Neural progenitor cell (in vitro differentiated cells): ENCODE measurements at regions not wholly inside any gene's neighbourhood (a gene's known extent, or its start where the extent isn't known, plus 50 kb on each side); places are given as distances from the start of the nearest gene placed in this dataset.

Experiments used
- DNase-seq: peaks from one replicate; pipeline ENCODE4 v3.0.0-alpha.2; 2016; ENCODE audit warnings: low spot score
- H2AFZ ChIP-seq: fragments of 200-600 bp; sonication (generic); replicated peaks from 2 replicates; pipeline ENCODE4 v1.6.1; 2016; ENCODE audit warnings: antibody characterized with exemption
- H3F3A ChIP-seq: fragments of 200-600 bp; sonication (generic); 2 replicates; pipeline ENCODE4 v1.6.1; 2016; ENCODE audit warnings: antibody characterized with exemption, low read depth
- H3K27ac ChIP-seq: fragments of 200-600 bp; sonication (generic); 2 replicates; pipeline ENCODE4 v1.5.1; 2016; ENCODE audit warnings: mild to moderate bottlenecking
- H3K27me3 ChIP-seq: fragments of 200-600 bp; sonication (generic); 2 replicates; pipeline ENCODE4 v1.6.1; 2016; ENCODE audit warnings: mild to moderate bottlenecking, moderate library complexity
- H3K36me3 ChIP-seq: fragments of 200-600 bp; sonication (generic); 2 replicates; pipeline ENCODE4 v1.5.1; 2016
- H3K4me1 ChIP-seq: fragments of 200-600 bp; sonication (generic); 2 replicates; pipeline ENCODE4 v1.6.1; 2016; ENCODE audit warnings: mixed run types
- H3K4me2 ChIP-seq: fragments of 200-600 bp; sonication (generic); 2 replicates; pipeline ENCODE4 v1.6.1; 2016
- H3K4me3 ChIP-seq: fragments of 200-600 bp; sonication (generic); 2 replicates; pipeline ENCODE4 v1.5.1; 2016
- H3K79me2 ChIP-seq: fragments of 200-600 bp; sonication (generic); 2 replicates; pipeline ENCODE4 v1.6.1; 2016; ENCODE audit warnings: low read depth
- H3K9ac ChIP-seq: fragments of 200-600 bp; sonication (generic); 2 replicates; pipeline ENCODE4 v1.6.1; 2016
- H3K9me3 ChIP-seq: fragments of 200-600 bp; sonication (generic); 2 replicates; pipeline ENCODE4 v1.5.1; 2016; ENCODE audit warnings: low read depth
- H4K20me1 ChIP-seq: fragments of 200-600 bp; sonication (generic); 2 replicates; pipeline ENCODE4 v1.6.1; 2016; ENCODE audit warnings: low read depth
- H3K27ac Mint-ChIP-seq: 3 replicates; pipeline ENCODE4 v1.8.0; 2021; ENCODE audit warnings: mixed read lengths
- H3K27me3 Mint-ChIP-seq: 2 replicates; pipeline ENCODE4 v1.8.0; 2022; ENCODE audit warnings: low read depth, mild to moderate bottlenecking, inconsistent platforms, moderate library complexity, mixed read lengths; ENCODE audit not compliant: insufficient read depth
- H3K36me3 Mint-ChIP-seq: 3 replicates; pipeline ENCODE4 v1.8.0; 2021; ENCODE audit warnings: mixed read lengths
- H3K4me1 Mint-ChIP-seq: 3 replicates; pipeline ENCODE4 v1.8.0; 2021; ENCODE audit warnings: mixed read lengths
- H3K4me3 Mint-ChIP-seq: 3 replicates; pipeline ENCODE4 v1.8.0; 2021; ENCODE audit warnings: mild to moderate bottlenecking, moderate library complexity, mixed read lengths
- H3K9me3 Mint-ChIP-seq: 3 replicates; pipeline ENCODE4 v1.8.0; 2020; ENCODE audit warnings: mixed read lengths
- CTCF ChIP-seq: fragments of 200-600 bp; sonication (generic); IDR thresholded peaks from 2 replicates; pipeline ENCODE4 v1.5.1; 2017; ENCODE audit warnings: antibody characterized with exemption, mild to moderate bottlenecking
- EZH2 ChIP-seq: fragments of 200-600 bp; sonication (generic); IDR thresholded peaks from 2 replicates; pipeline ENCODE4 v1.6.1; 2017; ENCODE audit warnings: antibody characterized with exemption, mild to moderate bottlenecking, moderate library complexity
- EZH2phosphoT487 ChIP-seq: fragments of 200-600 bp; sonication (generic); IDR thresholded peaks from 2 replicates; pipeline ENCODE4 v1.6.1; 2017; ENCODE audit warnings: antibody characterized with exemption

GRCh38 chr13:70795484-70795883, 687.2 kb upstream of the KLHL1 start:
- no peak overlapping the region for H2AFZ ChIP-seq
- no peaks in the 10 kb centered on the region for H3K79me2 ChIP-seq
- H4K20me1 ChIP-seq: no peaks in the 10 kb centered on the region
- H3K27ac Mint-ChIP-seq: no peak overlapping the region
- TF ChIP-seq CTCF (peak; percentile 27), EZH2phosphoT487 (no peak)
- H3K36me3 Mint-ChIP-seq: no peaks in the 10 kb centered on the region
- no peaks in the 10 kb centered on the region for H3K4me1 ChIP-seq
- no peak overlapping the region for H3K27ac ChIP-seq
- H3K27me3 Mint-ChIP-seq: no peaks in the 10 kb centered on the region
- no peak overlapping the region for H3K9ac ChIP-seq
- no peaks in the 10 kb centered on the region for H3K9me3 Mint-ChIP-seq
- no peaks in the 10 kb centered on the region for H3K4me1 Mint-ChIP-seq
- no peak for DNase-seq
- no peaks in the 10 kb centered on the region for H3F3A ChIP-seq
- H3K4me3 ChIP-seq: no peak overlapping the region
- H3K9me3 ChIP-seq: no peaks in the 10 kb centered on the region
- H3K36me3 ChIP-seq: no peaks in the 10 kb centered on the region
- no peak overlapping the region for H3K4me3 Mint-ChIP-seq
- H3K27me3 ChIP-seq: no peaks in the 10 kb centered on the region
- no peak overlapping the region for H3K4me2 ChIP-seq

- Histone ChIP-seq H4K20me1 (no peaks in the 10 kb centered on the region), H3K9ac (no peak overlapping the region), H3K27me3 (no peaks in the 10 kb centered on the region), H3K4me3 (no peak overlapping the region), H3K79me2 (no peaks in the 10 kb centered on the region), H3F3A (no peaks in the 10 kb centered on the region), H2AFZ (peak overlapping the region; percentile 39), H3K4me2 (no peak overlapping the region), H3K27ac (no peak overlapping the region), H3K4me1 (no peaks in the 10 kb centered on the region), H3K36me3 (no peaks in the 10 kb centered on the region), H3K9me3 (no peaks in the 10 kb centered on the region)
- no peaks in the 10 kb centered on the region for H3K36me3 Mint-ChIP-seq
- TF ChIP-seq CTCF: peak; percentile 38
- no peak for TF ChIP-seq EZH2phosphoT487
- no peaks in the 10 kb centered on the region for H3K4me1 Mint-ChIP-seq
- no peaks in the 10 kb centered on the region for H3K9me3 Mint-ChIP-seq
- peak; percentile 5 for DNase-seq
- H3K27ac Mint-ChIP-seq: no peak overlapping the region
- no peak overlapping the region for H3K4me3 Mint-ChIP-seq
- H3K27me3 Mint-ChIP-seq: no peaks in the 10 kb centered on the region
Measured at GRCh38 chr13:70792121-70792520, 683.9 kb upstream of the KLHL1 start.

- no peak overlapping the region for H3K4me3 ChIP-seq
- H3K9ac ChIP-seq: no peak overlapping the region
- H3K9me3 ChIP-seq: no peaks in the 10 kb centered on the region
- no peaks in the 10 kb centered on the region for H3K4me1 ChIP-seq
- no peaks in the 10 kb centered on the region for H3K27me3 ChIP-seq
- H3K9me3 Mint-ChIP-seq: no peaks in the 10 kb centered on the region
- H3K4me1 Mint-ChIP-seq: no peaks in the 10 kb centered on the region
- H3K4me3 Mint-ChIP-seq: no peak overlapping the region
- H3F3A ChIP-seq: no peaks in the 10 kb centered on the region
- H3K36me3 ChIP-seq: no peaks in the 10 kb centered on the region
- no peak overlapping the region for H3K27ac Mint-ChIP-seq
- no peak for DNase-seq
- no peaks in the 10 kb centered on the region for H3K36me3 Mint-ChIP-seq
- no peaks in the 10 kb centered on the region for H3K79me2 ChIP-seq
- no peak overlapping the region for H3K4me2 ChIP-seq
- no peak overlapping the region for H2AFZ ChIP-seq
- no peaks in the 10 kb centered on the region for H3K27me3 Mint-ChIP-seq
- TF ChIP-seq EZH2phosphoT487 (no peak), EZH2 (no peak), CTCF (no peak)
- H4K20me1 ChIP-seq: no peaks in the 10 kb centered on the region
- H3K27ac ChIP-seq: no peak overlapping the region
Measured at GRCh38 chr13:70789751-70790150, 681.5 kb upstream of the KLHL1 start.

- no peak overlapping the region for H3K4me2 ChIP-seq
- H3K27ac ChIP-seq: no peak overlapping the region
- TF ChIP-seq EZH2phosphoT487: no peak
- no peak for TF ChIP-seq CTCF
- TF ChIP-seq EZH2: no peak
- H3K4me1 ChIP-seq: no peaks in the 10 kb centered on the region
- no peak overlapping the region for H3K27ac Mint-ChIP-seq
- no peak overlapping the region for H3K9ac ChIP-seq
- H3K36me3 ChIP-seq: no peaks in the 10 kb centered on the region
- H3K9me3 Mint-ChIP-seq: no peaks in the 10 kb centered on the region
- no peaks in the 10 kb centered on the region for H3F3A ChIP-seq
- no peaks in the 10 kb centered on the region for H3K27me3 Mint-ChIP-seq
- no peak overlapping the region for H2AFZ ChIP-seq
- H3K36me3 Mint-ChIP-seq: no peaks in the 10 kb centered on the region
- DNase-seq: no peak
- no peaks in the 10 kb centered on the region for H3K79me2 ChIP-seq
- no peaks in the 10 kb centered on the region for H4K20me1 ChIP-seq
- H3K27me3 ChIP-seq: no peaks in the 10 kb centered on the region
- no peaks in the 10 kb centered on the region for H3K9me3 ChIP-seq
- no peaks in the 10 kb centered on the region for H3K4me1 Mint-ChIP-seq
- H3K4me3 ChIP-seq: no peak overlapping the region
- H3K4me3 Mint-ChIP-seq: no peak overlapping the region
Measured at GRCh38 chr13:70788074-70788473, 679.8 kb upstream of the KLHL1 start.
